A673 (cell line): ENCODE measurements at regions not wholly inside any gene's neighbourhood (a gene's known extent, or its start where the extent isn't known, plus 50 kb on each side); places are given as distances from the start of the nearest gene placed in this dataset.

Experiments used
- BruUV-seq: library from RNA; stranded (reverse); fragments of 400-500 nt; replicated peaks from 2 replicates; lab custom pipeline; 2021; lab: Mats Ljungman, UMichigan
- CTCF ChIA-PET: fragments of 300-600 bp; sonication (Branson Sonifier 250); formaldehyde crosslinking; loops from one replicate; lab custom pipeline; 2022; ENCODE audit warnings: antibody characterized with exemption; lab: Charles Lee
- POLR2A ChIA-PET: fragments of 300-600 bp; sonication (Branson Sonifier 250); formaldehyde crosslinking; loops from one replicate; lab custom pipeline; 2022; ENCODE audit warnings: antibody characterized with exemption; ENCODE audit not compliant: low non-redundant PET; lab: Charles Lee
- DNase-seq: peaks from one replicate; pipeline ENCODE4 v3.0.0-alpha.2; 2015; ENCODE audit warnings: low spot score
- H3K27ac ChIP-seq: fragments of 200-600 bp; sonication (generic); 2 replicates; pipeline ENCODE4 v1.5.1; 2016; ENCODE audit warnings: mixed run types, low read depth, mild to moderate bottlenecking, mixed read lengths, antibody characterized with exemption, low read length; ENCODE audit not compliant: poor library complexity, severe bottlenecking
- H3K27me3 ChIP-seq: fragments of 200-600 bp; sonication (generic); replicated peaks from 2 replicates; pipeline ENCODE4 v1.6.1; 2017; ENCODE audit warnings: mixed run types, low read depth, mild to moderate bottlenecking, mixed read lengths, antibody characterized with exemption, low read length; ENCODE audit not compliant: insufficient read depth, poor library complexity
- H3K36me3 ChIP-seq: fragments of 200-600 bp; sonication (generic); 2 replicates; pipeline ENCODE4 v1.6.1; 2016; ENCODE audit warnings: mixed run types, mild to moderate bottlenecking, mixed read lengths, antibody characterized with exemption, low read length; ENCODE audit not compliant: insufficient read depth, poor library complexity, severe bottlenecking
- H3K4me1 ChIP-seq: fragments of 200-600 bp; sonication (generic); 2 replicates; pipeline ENCODE4 v1.6.1; 2017; ENCODE audit warnings: mixed run types, mild to moderate bottlenecking, mixed read lengths, antibody characterized with exemption, low read length; ENCODE audit not compliant: insufficient read depth, poor library complexity, severe bottlenecking
- H3K4me3 ChIP-seq: fragments of 200-600 bp; sonication (generic); 2 replicates; pipeline ENCODE4 v1.5.1; 2016; ENCODE audit warnings: low read depth, mixed run types, mild to moderate bottlenecking, mixed read lengths, low read length; ENCODE audit not compliant: poor library complexity, severe bottlenecking
- H3K9me3 ChIP-seq: fragments of 200-600 bp; sonication (generic); 2 replicates; pipeline ENCODE4 v1.6.1; 2016; ENCODE audit warnings: mixed run types, low read depth, mild to moderate bottlenecking, mixed read lengths, antibody characterized with exemption, low read length; ENCODE audit not compliant: poor library complexity, severe bottlenecking
- EZH2 ChIP-seq: fragments of 200-600 bp; sonication (generic); IDR thresholded peaks from 2 replicates; pipeline ENCODE4 v1.6.1; 2017; ENCODE audit warnings: borderline replicate concordance, low read depth, mild to moderate bottlenecking, mixed read lengths, antibody characterized with exemption, low read length; ENCODE audit not compliant: poor library complexity, severe bottlenecking
- intact Hi-C: fragments of 100-400 bp; cut with micrococcal nuclease; formaldehyde crosslinking; loops from one replicate; pipeline ENCODE4 v1.10.0; 2022; ENCODE audit not compliant: unreplicated experiment
- TF ChIP-seq, protein P1 (sequence below): fragments of 300-800, 200-600 bp; sonication (generic); conservative IDR thresholded peaks from 2 replicates; pipeline ENCODE4 v1.5.1; 2017; ENCODE audit warnings: low read depth, mild to moderate bottlenecking, antibody characterized with exemption, low read length, moderate library complexity, mixed read lengths

DNA sequence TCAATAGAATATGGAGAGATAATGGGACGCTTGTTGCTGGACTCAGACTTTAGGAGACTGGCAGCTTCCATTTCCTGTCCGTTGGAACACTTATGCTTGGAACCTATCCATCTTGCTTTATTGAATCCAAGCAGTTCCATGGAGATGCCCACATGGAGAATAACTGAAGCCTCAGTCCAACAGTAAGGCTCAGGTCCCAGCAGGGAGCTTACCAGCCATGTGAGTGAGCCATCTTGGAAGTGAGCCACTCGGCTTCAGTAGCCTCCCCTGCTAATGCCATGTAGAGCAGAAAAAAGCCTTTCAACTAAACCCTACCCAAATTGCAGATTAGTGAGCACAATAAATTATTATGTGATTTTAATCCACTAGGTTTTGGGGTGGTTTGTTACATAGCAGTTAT lies 538.8 kb upstream of the STXBP6 start:
- H3K36me3 ChIP-seq: no peaks in the 10 kb centered on the region
- intact Hi-C loops: no loop called here
- H3K27ac ChIP-seq: no peak overlapping the region
- H3K4me3 ChIP-seq: no peak overlapping the region
- no peaks in the 10 kb centered on the region for H3K4me1 ChIP-seq
- no TSS peak for BruUV-seq
- DNase-seq: peak; percentile 16
- no peaks in the 10 kb centered on the region for H3K9me3 ChIP-seq
- TF ChIP-seq, protein P1, sequence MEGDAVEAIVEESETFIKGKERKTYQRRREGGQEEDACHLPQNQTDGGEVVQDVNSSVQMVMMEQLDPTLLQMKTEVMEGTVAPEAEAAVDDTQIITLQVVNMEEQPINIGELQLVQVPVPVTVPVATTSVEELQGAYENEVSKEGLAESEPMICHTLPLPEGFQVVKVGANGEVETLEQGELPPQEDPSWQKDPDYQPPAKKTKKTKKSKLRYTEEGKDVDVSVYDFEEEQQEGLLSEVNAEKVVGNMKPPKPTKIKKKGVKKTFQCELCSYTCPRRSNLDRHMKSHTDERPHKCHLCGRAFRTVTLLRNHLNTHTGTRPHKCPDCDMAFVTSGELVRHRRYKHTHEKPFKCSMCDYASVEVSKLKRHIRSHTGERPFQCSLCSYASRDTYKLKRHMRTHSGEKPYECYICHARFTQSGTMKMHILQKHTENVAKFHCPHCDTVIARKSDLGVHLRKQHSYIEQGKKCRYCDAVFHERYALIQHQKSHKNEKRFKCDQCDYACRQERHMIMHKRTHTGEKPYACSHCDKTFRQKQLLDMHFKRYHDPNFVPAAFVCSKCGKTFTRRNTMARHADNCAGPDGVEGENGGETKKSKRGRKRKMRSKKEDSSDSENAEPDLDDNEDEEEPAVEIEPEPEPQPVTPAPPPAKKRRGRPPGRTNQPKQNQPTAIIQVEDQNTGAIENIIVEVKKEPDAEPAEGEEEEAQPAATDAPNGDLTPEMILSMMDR: no peak
- no peak for TF ChIP-seq EZH2
- H3K27me3 ChIP-seq: no peaks in the 10 kb centered on the region
- ChIA-PET POLR2A (no interaction called here), CTCF (no interaction called here)

DNA sequence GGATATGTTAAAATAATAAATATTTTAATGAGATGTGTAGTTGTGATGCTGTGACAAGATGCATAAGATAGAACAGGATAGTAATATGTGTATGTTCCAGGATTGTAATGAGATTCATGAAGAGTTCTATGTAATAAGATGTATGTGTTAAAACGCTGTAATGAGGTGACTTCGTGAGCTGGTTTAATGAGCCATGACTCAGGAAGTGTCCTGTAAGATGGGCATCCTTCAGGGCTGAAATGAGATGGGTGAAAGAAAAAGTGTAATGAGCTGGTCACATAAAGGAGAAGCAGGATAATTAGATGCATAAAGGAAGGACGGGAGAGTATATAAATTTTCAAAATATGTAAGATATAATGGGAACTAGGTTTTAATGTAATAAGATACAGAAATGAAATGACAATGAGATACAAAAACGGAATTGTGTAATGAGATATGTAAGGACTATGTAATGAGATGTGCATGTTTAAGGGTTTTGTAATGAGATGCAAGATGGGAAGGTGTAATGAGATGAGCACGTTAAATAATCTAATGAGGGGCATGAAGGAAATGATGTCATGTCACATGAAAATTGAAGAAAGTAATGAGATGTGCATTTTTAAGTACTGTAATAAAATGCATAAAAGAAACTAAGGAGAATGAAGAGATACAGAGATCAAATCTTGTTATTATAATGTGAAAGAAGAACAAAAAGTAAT lies 524.8 kb upstream of the STXBP6 start:
- no peaks in the 10 kb centered on the region for H3K27me3 ChIP-seq
- peak; percentile 58 for DNase-seq
- no peaks in the 10 kb centered on the region for H3K9me3 ChIP-seq
- POLR2A ChIA-PET: interaction anchor here (0.5 kb wide), 1 partner anchor 9 kb away, joined by 4 read pairs; no protein-coding TSS in a partner anchor
- H3K27ac ChIP-seq: no peak overlapping the region
- H3K4me3 ChIP-seq: no peak overlapping the region
- BruUV-seq: no TSS peak
- CTCF ChIA-PET: no interaction called here
- intact Hi-C loops: no loop called here
- TF ChIP-seq, protein P1: no peak
- TF ChIP-seq EZH2: no peak
- no peaks in the 10 kb centered on the region for H3K4me1 ChIP-seq
- H3K36me3 ChIP-seq: no peaks in the 10 kb centered on the region

DNA sequence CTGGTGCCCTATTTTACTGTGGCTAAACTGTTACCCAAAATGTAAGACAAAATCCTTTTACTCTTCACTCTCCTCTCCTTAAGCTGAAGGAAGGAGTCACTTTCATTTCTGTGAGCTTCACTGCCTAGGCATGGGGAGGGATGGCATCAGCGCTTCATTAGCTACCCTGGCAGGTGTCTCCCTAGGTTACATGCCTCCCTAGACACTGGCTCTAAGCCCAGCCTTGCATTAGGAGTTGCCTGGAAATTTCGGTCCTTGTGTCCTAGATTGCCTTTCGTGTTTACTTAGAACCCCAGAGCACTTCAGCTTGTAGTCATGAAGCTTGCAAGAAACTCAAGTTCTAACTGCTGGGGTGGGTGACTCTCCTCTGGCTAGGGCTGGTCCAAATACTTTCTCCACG lies 520.5 kb upstream of the STXBP6 start:
- no TSS peak for BruUV-seq
- no peak for TF ChIP-seq EZH2
- TF ChIP-seq, protein P1: no peak
- intact Hi-C loops: no loop called here
- H3K36me3 ChIP-seq: no peaks in the 10 kb centered on the region
- CTCF ChIA-PET: no interaction called here
- H3K9me3 ChIP-seq: peaks cover 4% of the 10 kb centered on the region
- POLR2A ChIA-PET: no interaction called here
- no peak overlapping the region for H3K4me3 ChIP-seq
- H3K4me1 ChIP-seq: no peaks in the 10 kb centered on the region
- no peak for DNase-seq
- H3K27ac ChIP-seq: no peak overlapping the region
- H3K27me3 ChIP-seq: no peaks in the 10 kb centered on the region
